NCI-H69 (cell line): ENCODE measurements at regions not wholly inside any gene's neighbourhood (a gene's known extent, or its start where the extent isn't known, plus 50 kb on each side); places are given as distances from the start of the nearest gene placed in this dataset.

Source experiments
- DNase-seq: peaks from one replicate; lab custom pipeline; 2025; lab: John Stamatoyannopoulos, UW

GRCh38 chr10:3467052-3467951 lies 294.7 kb upstream of the PITRM1 start:
- no peak for DNase-seq

GRCh38 chr10:3465406-3465891 lies 292.9 kb upstream of the PITRM1 start:
- no peak for DNase-seq

GRCh38 chr10:3464760-3465405 lies 292.3 kb upstream of the PITRM1 start:
- DNase-seq, result peak; percentile 27

- peak; percentile 39 for DNase-seq
Measured at GRCh38 chr10:3460420-3461128, 288.0 kb upstream of the PITRM1 start.

GRCh38 chr10:3455385-3456334 lies 283.1 kb upstream of the PITRM1 start:
- DNase-seq, result no peak

GRCh38 chr10:3452683-3453361 lies 280.2 kb upstream of the PITRM1 start:
- DNase-seq, result no peak

GRCh38 chr10:3452173-3452626 lies 279.6 kb upstream of the PITRM1 start:
- DNase-seq, result no peak

- DNase-seq, result no peak
Measured at GRCh38 chr10:3451516-3452172, 279.1 kb upstream of the PITRM1 start.

GRCh38 chr10:3446221-3446620 lies 273.6 kb upstream of the PITRM1 start:
- DNase-seq, result no peak

GRCh38 chr10:3445648-3446047 lies 273.1 kb upstream of the PITRM1 start:
- DNase-seq, result no peak

GRCh38 chr10:3442451-3442990 lies 269.9 kb upstream of the PITRM1 start:
- DNase-seq, result no peak

GRCh38 chr10:3439183-3439582 lies 266.6 kb upstream of the PITRM1 start:
- DNase-seq, result no peak

- no peak for DNase-seq
Measured at GRCh38 chr10:3438606-3439005, 266.0 kb upstream of the PITRM1 start.

GRCh38 chr10:3435671-3436070 lies 263.1 kb upstream of the PITRM1 start:
- DNase-seq, result no peak

- peak; percentile 49 for DNase-seq
Measured at GRCh38 chr10:3433988-3434387, 261.4 kb upstream of the PITRM1 start.

GRCh38 chr10:3433131-3433530 lies 260.5 kb upstream of the PITRM1 start:
- DNase-seq, result no peak

GRCh38 chr10:3432081-3432825 lies 259.7 kb upstream of the PITRM1 start:
- DNase-seq, result no peak

- no peak for DNase-seq
Measured at GRCh38 chr10:3430501-3430900, 257.9 kb upstream of the PITRM1 start.

GRCh38 chr10:3429676-3430075 lies 257.1 kb upstream of the PITRM1 start:
- no peak for DNase-seq
